NB4 (cell line): ENCODE measurements at regions not wholly inside any gene's neighbourhood (a gene's known extent, or its start where the extent isn't known, plus 50 kb on each side); places are given as distances from the start of the nearest gene placed in this dataset.

ENCODE experiments used
- DNase-seq: peaks from one replicate; pipeline ENCODE4 v3.0.0; 2010; ENCODE audit warnings: low read depth
- H3K4me3 ChIP-seq: one replicate; pipeline ENCODE4 v1.5.1; 2011; ENCODE audit warnings: mild to moderate bottlenecking, low read depth, low read length, moderate library complexity
- CTCF ChIP-seq: IDR thresholded peaks from one replicate; pipeline ENCODE4 v1.5.1; 2012; ENCODE audit warnings: low read depth, low read length
- MAX ChIP-seq: IDR thresholded peaks from 2 replicates; pipeline ENCODE4 v1.6.1; 2011; ENCODE audit warnings: low read depth, low read length
- MYC ChIP-seq: IDR thresholded peaks from 2 replicates; pipeline ENCODE4 v1.6.1; 2011; ENCODE audit warnings: low read depth, low read length
- POLR2A ChIP-seq: IDR thresholded peaks from 2 replicates; pipeline ENCODE4 v1.6.1; 2011; ENCODE audit warnings: mild to moderate bottlenecking; ENCODE audit not compliant: insufficient read length; ENCODE audit errors: extremely low read depth

GRCh38 chr16:77569406-77569805 is 134.6 kb upstream of the ADAMTS18 start:
- TF ChIP-seq CTCF (no peak), POLR2A (no peak), MYC (no peak), MAX (no peak)
- H3K4me3 ChIP-seq = no peak overlapping the region
- DNase-seq = no peak

- H3K4me3 ChIP-seq = no peak overlapping the region
- DNase-seq = no peak
- TF ChIP-seq CTCF (no peak), MYC (no peak), POLR2A (no peak), MAX (no peak)
Observed at GRCh38 chr16:77570574-77570973, 135.7 kb upstream of the ADAMTS18 start.

- DNase-seq = no peak
- H3K4me3 ChIP-seq = no peak overlapping the region
- no peak for TF ChIP-seq MYC
Observed at GRCh38 chr16:77571115-77571862, 136.5 kb upstream of the ADAMTS18 start.

GRCh38 chr16:77574867-77575624 is 140.2 kb upstream of the ADAMTS18 start:
- H3K4me3 ChIP-seq = no peak overlapping the region
- TF ChIP-seq CTCF = no peak
- no peak for TF ChIP-seq POLR2A
- TF ChIP-seq MAX = no peak
- TF ChIP-seq MYC = no peak
- DNase-seq = no peak

GRCh38 chr16:77579351-77579891 is 142.9 kb upstream of the NUDT7 start:
- no peak for DNase-seq
- H3K4me3 ChIP-seq = no peak overlapping the region
- TF ChIP-seq CTCF = no peak
- TF ChIP-seq MYC = no peak
- no peak for TF ChIP-seq MAX
- no peak for TF ChIP-seq POLR2A

GRCh38 chr16:77581706-77582105 is 140.6 kb upstream of the NUDT7 start:
- DNase-seq = no peak
- no peak overlapping the region for H3K4me3 ChIP-seq
- TF ChIP-seq POLR2A (no peak), MYC (no peak), CTCF (no peak), MAX (no peak)
